COLO668 (cell line): ENCODE measurements at regions not wholly inside any gene's neighbourhood (a gene's known extent, or its start where the extent isn't known, plus 50 kb on each side); places are given as distances from the start of the nearest gene placed in this dataset.

Source experiments
- DNase-seq: peaks from one replicate; lab custom pipeline; 2025; ENCODE audit not compliant: unreplicated experiment; lab: John Stamatoyannopoulos, UW

DNA sequence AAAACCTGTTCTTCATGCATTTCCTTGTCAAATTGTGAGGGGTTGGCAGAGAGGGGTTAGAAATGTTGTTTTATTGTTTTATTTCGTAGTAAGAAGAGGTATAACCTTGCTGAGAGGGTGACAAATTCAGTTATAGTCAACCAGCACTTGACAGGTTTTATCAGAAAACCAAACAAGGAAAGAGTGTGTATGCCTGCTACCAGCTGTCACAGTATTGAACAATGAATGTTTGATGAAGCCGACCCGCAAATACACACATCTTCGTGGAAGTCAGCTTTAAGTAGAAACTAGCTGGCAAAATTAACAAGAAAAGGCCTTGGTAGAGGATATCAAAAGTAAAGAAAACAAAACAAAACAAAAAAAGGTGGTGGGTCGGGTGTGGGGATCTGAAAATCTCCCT is 214.6 kb upstream of the TLE4 start:
- peak; percentile 13 for DNase-seq

DNA sequence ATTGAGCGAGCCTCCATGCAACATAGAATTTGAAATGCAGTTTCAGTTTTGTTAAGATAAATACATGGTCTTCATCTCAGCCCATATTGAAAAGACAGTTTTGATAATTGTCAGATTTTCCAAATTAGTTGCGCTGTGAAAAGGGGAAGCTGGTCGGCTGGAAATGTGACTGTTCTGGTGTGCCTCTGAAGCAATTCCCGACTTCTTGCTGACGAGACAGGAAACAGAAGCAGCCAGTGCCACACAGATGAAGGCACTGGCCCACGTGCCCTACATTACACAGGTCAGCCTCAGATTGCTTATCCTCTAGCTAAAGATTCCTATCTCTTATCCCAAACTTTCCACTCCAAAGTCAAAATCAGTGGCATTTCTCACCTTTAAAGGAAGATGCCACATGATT is 214.1 kb upstream of the TLE4 start:
- peak; percentile 24 for DNase-seq

DNA sequence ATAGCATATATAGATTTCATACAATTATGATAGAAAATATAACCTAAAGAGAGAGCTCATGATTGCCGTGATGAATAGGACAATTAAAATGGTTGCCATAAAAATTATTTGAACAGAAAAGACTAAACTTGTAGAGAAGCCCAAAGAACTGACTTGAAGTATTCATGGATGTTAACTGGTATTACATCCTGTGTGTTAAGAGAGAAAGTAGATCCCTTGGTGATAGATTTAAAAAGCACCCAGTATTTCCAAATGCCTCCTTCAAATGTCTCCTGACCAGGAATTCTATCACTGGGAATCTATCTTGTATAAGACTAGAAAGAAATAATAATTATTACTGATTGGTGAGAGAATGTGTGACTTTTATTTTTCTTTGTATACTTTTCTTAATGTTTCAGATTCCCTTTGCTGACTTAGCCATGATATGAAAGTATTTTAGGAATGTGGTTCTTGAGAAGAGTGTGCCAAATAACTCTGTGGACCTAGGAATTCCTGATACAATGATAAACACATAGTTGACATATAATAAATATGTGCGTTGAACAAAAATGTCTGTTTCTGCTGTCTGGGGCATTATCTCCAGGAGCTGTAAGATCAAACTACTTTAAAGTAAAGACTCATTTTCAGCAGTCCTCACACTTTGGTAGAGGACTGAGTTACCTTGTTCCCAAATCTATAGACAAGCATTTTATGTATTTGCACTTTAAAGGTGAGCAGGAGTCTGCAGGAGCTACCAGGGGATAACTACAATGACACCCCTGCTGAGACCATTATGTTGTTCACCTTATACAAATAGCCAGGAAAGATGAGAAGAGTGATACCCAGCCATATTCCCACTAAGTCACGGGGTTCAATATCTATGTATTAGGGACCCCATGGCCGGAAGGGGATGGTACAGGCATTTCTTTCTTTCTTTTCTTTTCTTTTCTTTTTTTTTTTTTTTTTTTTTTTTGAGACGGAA is 211.1 kb upstream of the TLE4 start:
- DNase-seq = no peak

DNA sequence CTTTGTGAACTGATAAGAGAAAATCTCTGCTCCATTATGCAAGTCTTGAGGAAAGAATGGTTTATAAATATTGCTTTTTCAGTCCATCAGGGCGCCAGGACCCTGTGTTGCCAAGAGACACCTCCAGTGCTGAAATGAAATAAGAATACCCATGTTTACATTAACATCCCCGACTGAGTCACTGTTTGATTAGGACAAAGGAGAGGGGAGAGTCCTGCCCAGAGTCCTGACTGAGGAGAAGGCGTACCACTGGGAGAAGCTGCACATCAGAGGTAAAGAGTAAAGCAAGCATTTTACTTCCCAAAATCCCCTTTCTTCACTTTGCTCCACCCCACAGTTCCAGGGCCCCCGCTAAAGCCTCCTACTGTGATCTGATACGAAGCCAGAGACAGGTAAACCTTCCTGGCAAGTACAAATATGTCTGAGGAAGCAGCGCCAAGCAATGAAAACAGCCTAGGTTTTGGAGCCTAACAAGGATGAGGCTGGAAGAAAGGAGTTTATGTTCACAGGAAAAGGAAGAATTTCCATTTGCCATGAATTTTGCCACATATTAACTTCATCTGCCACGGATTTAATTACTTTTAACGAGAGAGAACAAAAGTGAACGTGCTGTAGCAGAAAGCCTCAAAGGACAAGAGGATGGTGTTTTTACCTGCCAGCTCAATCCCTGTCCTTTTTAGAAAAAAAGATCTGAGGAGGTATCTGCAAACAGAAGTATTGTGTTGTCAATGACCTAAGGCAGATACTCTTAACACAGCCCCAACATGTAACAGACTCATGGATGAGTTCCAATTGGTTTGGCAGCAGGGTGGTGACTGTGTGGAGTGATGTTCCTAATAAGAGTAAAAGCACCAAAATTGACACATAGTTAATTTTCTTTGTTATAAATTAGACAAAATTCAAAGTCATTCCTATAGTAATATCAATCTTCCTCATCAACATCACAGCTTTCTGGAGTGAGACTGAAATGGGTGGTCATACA is 209.4 kb upstream of the TLE4 start:
- peak; percentile 56 for DNase-seq

DNA sequence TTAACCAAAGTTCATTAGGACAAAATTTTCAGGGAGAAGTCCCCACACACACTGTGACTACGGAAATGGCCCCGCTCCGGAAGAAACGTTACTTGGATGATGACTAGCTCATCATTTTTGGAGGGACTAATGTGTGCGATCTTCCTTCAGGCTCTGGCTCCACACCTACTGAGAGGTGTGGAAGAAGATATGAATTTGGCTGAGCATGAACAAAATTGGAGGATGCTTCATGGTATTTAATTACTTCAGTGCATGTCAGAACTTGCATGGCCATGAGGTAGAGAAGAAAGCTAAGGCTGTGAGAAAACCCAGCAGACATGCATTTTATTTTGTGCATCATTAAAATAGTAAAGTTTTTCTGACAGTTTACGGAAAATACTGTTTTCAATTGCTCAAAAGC is 202.1 kb upstream of the TLE4 start:
- no peak for DNase-seq

DNA sequence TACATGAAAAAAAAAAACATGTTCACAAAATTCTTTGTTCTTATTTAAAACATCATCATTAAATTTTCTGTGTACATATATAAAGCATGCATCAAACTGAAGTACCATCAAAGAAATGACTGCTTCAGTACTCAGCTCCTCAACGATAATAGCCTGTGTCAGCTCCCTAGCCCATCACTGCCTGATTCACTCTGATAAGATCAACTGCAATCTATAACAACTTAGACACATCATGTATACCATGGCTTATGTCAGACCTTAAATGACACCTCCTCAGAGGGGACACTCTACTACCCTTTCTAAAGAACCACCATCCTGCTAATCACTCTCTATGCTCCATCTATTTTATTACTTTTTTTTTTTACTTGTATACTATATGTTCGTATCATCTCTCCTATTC is 200.5 kb upstream of the TLE4 start:
- no peak for DNase-seq

DNA sequence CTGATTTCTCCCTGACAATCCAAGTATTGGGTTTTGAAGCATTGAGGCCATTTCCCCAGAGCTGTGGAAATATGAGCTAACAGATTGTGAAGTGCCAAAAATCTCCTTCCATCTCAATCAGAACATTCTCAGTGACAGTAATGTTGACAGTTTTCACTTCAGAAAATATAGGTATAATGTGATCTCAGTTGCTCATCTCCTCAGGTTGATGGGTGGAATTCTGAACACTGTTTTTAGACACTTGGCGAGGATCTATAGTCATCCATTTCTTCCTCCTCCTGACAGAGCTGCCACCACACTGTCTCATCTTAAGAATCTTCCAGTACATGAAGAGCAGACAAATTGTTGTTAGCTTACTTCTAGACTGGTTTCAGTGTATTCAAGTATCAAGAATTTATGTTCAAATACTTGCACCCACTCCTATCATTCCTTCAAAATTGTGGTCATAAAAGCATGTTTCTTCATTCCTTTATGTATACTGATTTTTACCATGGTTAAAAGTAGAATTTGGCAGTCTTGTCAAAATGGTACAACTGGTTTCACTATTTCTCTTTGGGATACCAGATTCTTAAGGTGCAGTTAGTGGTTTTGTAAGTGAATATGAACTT is 199.7 kb upstream of the TLE4 start:
- no peak for DNase-seq

DNA sequence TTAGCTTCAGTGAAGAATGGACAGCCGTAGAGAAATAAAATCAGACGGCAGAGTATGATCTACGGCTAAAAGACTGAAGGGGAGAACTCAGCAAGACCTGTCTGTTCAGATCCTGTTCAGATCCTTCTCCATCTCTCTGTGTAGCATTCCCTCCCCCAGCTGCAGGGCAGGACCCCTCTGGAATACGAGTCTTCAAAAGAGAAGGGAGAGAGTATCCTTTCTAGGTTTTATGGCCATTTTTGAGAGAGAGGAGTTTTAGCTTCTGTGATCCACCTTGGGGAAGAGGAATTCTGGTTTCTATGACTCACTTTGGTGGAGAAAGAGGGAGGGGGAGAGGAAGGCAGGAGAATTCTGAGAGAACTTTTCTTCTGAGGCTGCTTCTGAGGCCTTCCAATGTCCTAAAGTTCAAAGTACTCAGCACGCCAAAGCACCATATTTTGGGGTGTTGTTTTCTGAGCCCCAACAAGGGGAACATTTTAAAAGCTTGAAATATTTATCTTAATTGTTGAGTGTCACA is 194.4 kb upstream of the TLE4 start:
- no peak for DNase-seq

DNA sequence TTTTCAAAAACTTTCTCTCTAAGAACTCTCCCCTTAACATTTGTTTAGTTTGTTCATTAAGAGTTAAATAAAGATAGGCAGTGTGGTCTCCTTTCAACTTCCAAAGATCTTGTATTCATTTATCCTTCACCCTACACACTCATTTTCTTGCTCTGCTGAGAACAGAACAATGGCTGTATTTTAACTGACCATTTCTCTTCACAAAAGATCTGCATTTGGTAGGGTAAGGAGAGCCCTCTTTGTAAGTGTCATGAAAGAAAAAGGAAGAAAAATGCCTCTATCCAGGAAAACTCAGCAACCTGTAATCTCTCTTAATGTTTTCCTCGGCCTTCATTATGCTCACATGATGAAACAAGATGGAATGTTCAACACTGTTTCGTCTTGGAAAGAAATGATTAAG is 193.7 kb upstream of the TLE4 start:
- no peak for DNase-seq

DNA sequence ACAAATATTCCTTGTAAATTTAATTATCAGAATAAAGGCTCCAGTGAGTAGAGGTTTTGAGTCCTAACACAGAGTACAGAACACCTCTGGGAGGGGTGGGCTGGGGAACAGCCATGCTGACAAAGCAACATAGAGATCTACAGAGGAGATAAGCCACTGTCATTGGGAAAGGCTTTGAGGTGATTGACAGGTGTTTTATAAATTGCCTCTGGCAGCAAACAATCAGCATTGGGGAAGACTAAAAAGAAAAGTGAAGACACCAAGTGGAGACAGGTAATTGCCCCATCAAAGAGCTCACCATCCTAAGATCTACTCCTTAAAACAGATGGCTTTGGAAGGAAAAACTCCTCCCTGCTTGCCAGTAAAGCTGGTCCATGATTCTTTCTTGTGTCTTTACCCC is 189.7 kb upstream of the TLE4 start:
- DNase-seq = no peak

DNA sequence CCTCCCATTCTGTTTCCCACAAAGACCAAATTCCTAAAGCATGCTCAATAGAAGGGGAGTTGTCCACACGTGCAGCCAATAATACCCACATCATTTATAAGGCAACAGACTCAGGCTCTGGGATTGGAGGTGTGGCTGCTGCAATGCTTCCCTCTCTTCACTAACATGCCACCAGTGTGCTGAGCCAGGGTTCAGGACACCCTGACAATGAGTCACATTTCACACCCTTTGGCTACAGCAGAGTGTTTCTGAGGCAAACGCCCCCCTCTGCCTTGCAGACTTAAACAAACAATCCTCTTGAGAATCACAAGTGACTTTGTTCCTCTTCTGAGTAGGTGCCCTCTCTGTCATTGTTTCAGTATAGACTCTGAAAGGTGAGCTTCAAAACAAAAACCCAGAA is 189.3 kb upstream of the TLE4 start:
- no peak for DNase-seq

DNA sequence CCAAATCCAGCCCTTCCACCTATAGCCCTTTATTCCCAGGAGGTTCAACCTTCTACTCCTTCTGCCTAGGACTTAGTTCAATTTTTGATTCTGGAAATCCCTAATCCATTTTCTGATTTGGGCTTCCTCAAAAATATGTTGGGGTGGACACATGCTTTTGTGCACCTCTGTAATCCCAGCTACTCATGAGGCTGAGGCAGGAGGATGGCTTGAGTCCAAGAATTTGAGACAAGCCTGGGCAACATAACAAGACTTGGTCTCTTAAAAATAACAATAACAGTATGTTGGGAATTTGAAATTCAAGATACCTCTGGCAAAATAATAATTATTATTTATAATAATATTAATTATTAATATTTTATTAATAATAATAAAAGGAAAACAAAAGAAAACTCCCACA is 188.7 kb upstream of the TLE4 start:
- DNase-seq = no peak

DNA sequence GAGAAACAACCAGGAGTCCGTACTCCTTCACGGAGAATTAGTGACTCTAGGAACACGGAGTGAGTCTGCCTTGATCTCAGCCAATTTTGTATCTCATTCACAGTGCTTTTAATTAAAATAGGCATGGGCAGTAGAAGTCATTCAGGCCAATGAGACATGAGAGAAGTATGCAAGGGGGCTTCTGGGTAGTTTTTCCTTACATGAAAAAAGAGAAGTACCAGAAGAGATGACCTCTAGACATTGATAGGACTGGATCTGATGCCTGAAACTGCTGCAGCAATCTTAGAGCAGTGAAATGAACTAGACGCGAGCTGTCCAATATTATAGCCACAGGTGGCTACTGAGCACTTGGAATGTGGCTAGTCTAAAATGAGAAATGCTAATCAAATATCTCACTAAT is 187.7 kb upstream of the TLE4 start:
- no peak for DNase-seq

DNA sequence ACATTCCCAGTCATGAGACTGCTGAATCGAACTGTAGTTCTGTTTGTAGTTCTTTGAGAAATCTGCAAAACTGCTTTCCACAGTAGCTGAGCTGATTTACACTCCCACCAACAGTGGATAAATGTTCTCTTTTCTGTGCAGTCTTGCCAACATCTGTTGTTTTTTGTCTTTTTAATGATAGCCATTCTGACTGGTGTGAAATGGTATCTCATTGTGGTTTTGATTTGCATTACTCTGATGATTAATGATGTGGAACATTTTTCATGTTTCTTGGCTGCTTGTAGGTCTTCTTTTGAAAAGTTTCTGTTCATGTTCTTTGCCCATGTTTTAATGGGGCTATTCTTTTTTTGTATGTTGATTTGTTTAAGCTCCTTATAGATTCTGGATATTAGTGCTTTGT is 187.3 kb upstream of the TLE4 start:
- DNase-seq = no peak

DNA sequence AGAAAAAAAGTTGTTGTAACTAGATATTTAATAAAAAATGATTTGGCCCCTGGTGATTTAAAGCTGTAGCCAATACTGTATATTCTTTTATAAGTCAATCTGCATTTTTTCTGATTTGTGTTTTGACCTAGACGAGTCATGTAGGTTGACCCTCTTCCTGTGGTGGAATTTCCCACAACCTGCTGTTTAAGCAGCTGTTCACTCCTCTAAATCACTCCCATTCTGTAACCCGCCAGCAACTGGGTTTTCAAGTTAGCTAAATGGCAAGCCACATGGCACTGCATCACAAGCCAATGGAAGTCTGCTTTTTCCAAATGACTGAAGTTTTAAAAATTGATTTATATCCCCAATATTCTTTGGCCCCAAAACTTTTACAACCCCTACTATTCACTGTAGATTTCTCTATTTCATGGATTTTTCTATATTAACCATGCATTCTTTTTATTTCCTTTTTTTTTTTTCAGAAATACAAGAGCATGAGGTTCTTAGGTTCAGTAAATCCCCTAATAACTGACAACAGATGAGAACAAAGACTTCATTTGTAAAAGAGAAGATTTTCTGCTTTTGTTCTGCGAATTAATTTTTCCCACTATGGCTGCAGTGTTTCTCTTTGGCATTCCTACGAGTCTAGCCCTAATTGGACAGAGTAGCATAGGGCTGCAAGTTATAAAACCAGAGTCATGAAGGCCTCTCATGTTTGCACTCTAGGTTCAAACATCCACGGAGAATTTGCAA is 184.5 kb upstream of the TLE4 start:
- DNase-seq = no peak

DNA sequence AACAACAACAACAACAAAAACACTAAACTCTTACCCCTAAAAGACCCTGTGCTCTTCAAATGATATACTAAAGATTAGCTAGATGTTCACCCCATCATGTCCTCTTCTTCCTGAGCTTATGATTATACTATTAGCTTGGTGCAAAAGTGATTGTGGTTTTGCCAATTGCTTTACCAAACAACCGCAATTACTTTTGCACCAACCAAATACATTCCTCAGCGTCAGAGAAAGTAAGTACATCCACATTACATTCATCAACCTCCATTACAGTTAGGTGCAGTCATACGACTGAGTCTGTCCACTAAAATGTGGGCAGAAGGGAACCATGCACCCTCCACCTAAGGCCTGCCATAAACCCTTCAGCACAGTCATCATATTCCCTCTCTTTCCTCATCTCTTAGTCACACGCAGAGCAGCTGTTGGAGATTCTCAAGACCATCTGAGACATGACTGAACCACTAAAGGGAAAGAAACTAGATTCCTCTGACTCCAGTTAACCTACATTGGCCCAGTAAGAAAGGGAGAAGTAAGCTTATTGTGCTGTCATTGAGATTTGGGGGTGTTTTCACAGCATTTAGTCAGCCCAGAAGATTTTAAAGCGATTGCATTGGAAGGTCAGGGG is 181.6 kb upstream of the TLE4 start:
- DNase-seq = no peak

DNA sequence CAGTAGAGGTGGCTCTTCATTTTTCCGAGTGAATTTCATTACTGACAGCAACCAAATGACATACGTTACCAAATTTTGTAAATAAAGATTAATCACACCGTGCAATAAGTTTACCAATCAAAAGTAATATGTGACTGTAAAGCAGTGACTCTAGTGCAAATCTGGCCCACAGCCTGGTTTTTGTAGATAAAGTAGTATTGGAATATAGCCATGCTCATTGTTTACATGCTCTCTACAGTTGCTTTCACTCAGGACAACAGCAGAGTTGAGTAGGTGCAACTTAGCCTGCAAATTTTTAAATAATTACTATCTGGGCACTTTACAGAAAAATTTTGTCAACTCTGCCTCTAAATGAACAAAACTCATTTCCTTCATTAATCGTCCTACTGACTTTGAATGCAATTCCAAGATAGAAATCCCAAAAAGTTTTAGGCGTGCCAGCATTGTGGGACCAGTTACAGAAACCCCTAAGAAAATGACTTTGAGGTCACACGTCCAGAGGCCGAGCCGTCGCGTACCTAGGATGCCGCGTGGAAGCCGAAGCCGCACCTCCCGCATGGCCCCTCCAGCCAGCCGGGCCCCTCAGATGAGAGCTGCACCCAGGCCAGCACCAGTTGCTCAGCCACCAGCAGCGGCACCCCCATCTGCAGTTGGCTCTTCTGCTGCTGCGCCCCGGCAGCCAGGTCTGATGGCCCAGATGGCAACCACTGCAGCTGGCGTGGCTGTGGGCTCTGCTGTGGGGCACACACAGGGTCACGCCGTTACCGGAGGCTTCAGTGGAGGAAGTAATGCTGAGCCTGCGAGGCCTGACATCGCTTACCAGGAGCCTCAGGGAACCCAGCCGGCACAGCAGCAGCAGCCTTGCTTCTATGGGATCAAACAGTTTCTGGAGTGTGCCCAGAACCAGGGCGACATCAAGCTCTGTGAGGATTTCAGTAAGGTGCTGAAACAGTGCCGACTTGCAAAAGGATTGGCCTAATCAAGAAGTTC is 180.7 kb upstream of the TLE4 start:
- DNase-seq = no peak

DNA sequence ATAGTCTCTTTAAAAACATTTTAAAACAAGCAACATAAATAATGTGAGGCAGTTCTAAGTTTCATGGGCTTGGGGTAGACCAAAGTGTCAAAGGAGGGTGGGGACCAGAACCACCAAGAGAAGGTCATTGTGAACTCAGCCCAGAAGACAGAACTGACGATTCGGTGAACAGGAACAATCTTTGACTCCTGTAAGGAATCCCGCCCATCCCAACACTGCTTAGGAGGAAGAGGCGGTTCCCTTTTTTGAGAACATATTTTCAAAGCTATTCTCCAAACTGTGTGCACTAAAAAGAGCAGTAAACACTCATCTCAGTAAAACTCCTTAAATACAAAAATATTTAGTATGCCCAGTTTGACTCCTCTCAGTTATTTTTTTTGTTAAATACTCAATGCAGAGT is 176.5 kb upstream of the TLE4 start:
- no peak for DNase-seq

DNA sequence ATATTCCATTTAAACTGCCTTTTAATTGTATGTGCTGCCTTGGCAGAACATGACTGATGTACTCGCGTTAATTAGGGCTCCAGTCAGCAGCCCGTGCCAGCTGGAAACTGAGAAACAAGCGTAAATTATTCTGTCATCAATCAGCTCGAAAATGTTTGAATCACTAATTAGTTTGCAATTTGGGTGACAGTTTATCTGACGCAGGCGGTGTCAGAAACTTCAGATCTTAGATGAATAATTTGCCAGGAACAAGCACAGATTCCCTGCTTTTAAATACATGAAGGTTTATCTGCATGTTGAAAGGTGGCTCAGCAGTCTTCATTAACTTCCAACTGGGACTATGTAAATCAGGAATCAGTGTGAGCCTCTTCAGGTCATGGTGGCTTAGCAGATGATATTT is 176.0 kb upstream of the TLE4 start:
- no peak for DNase-seq
